NCI-H2196 (cell line): ENCODE measurements at regions not wholly inside any gene's neighbourhood (a gene's known extent, or its start where the extent isn't known, plus 50 kb on each side); places are given as distances from the start of the nearest gene placed in this dataset.

Experiments
- DNase-seq: peaks from one replicate; lab custom pipeline; 2025; ENCODE audit not compliant: unreplicated experiment; lab: John Stamatoyannopoulos, UW

- DNase-seq, result no peak
Observed at GRCh38 chr1:29970747-29971325, 734.5 kb downstream of the PTPRU start.

- DNase-seq, result no peak
Observed at GRCh38 chr1:29969576-29969975, 733.3 kb downstream of the PTPRU start.

GRCh38 chr1:29967261-29967660 is 730.9 kb downstream of the PTPRU start:
- no peak for DNase-seq

GRCh38 chr1:29966526-29967045 is 730.3 kb downstream of the PTPRU start:
- no peak for DNase-seq

GRCh38 chr1:29964718-29965533 is 728.6 kb downstream of the PTPRU start:
- no peak for DNase-seq

- DNase-seq, result no peak
Observed at GRCh38 chr1:29963946-29964345, 727.6 kb downstream of the PTPRU start.

GRCh38 chr1:29962831-29963247 is 726.5 kb downstream of the PTPRU start:
- no peak for DNase-seq

- DNase-seq, result no peak
Observed at GRCh38 chr1:29962336-29962735, 726.0 kb downstream of the PTPRU start.

GRCh38 chr1:29961293-29962059 is 725.2 kb downstream of the PTPRU start:
- no peak for DNase-seq

- DNase-seq, result no peak
Observed at GRCh38 chr1:29960876-29961275, 724.6 kb downstream of the PTPRU start.

- no peak for DNase-seq
Observed at GRCh38 chr1:29960156-29960755, 723.9 kb downstream of the PTPRU start.

GRCh38 chr1:29959356-29959755 is 723.0 kb downstream of the PTPRU start:
- DNase-seq, result no peak

- DNase-seq, result no peak
Observed at GRCh38 chr1:29958271-29958670, 721.9 kb downstream of the PTPRU start.

GRCh38 chr1:29956349-29957030 is 720.2 kb downstream of the PTPRU start:
- no peak for DNase-seq

GRCh38 chr1:29954591-29954990 is 718.3 kb downstream of the PTPRU start:
- no peak for DNase-seq

GRCh38 chr1:29953961-29954360 is 717.6 kb downstream of the PTPRU start:
- no peak for DNase-seq

- no peak for DNase-seq
Observed at GRCh38 chr1:29949676-29950075, 713.4 kb downstream of the PTPRU start.

GRCh38 chr1:29948581-29948980 is 712.3 kb downstream of the PTPRU start:
- peak; percentile 46 for DNase-seq

GRCh38 chr1:29946057-29946456 is 709.7 kb downstream of the PTPRU start:
- DNase-seq, result no peak

- no peak for DNase-seq
Observed at GRCh38 chr1:29945426-29945825, 709.1 kb downstream of the PTPRU start.
